OCI-LY1 (cell line): ENCODE measurements at regions not wholly inside any gene's neighbourhood (a gene's known extent, or its start where the extent isn't known, plus 50 kb on each side); places are given as distances from the start of the nearest gene placed in this dataset.

Experiments
- H2AFZ ChIP-seq: fragments of 200-600 bp; sonication (generic), shearing (Covaris generic); 2 replicates; pipeline ENCODE4 v1.6.0; 2014; ENCODE audit warnings: antibody characterized with exemption, mild to moderate bottlenecking, low read length
- H3F3A ChIP-seq: fragments of 200-600 bp; sonication (generic), shearing (Covaris generic); 2 replicates; pipeline ENCODE4 v1.6.0; 2014; ENCODE audit warnings: mild to moderate bottlenecking, antibody characterized with exemption, low read length, moderate library complexity; ENCODE audit not compliant: insufficient read depth
- H3K27ac ChIP-seq: fragments of 200-600 bp; sonication (generic); 2 replicates; pipeline ENCODE4 v1.5.1; 2014; ENCODE audit warnings: low read length, mixed run types, mild to moderate bottlenecking, low read depth; ENCODE audit not compliant: poor library complexity, severe bottlenecking
- H3K27me3 ChIP-seq: fragments of 200-600 bp; sonication (generic); 2 replicates; pipeline ENCODE4 v1.6.0; 2014; ENCODE audit warnings: antibody characterized with exemption, mild to moderate bottlenecking, low read length, moderate library complexity; ENCODE audit not compliant: insufficient read depth
- H3K36me3 ChIP-seq: fragments of 200-600 bp; sonication (generic); 2 replicates; pipeline ENCODE4 v1.6.1; 2014; ENCODE audit warnings: mild to moderate bottlenecking, antibody characterized with exemption, low read length, moderate library complexity, mixed read lengths; ENCODE audit not compliant: insufficient read depth
- H3K4me1 ChIP-seq: fragments of 200-600 bp; sonication (generic); 2 replicates; pipeline ENCODE4 v1.5.1; 2014; ENCODE audit warnings: mild to moderate bottlenecking, low read length, moderate library complexity; ENCODE audit not compliant: insufficient read depth, severe bottlenecking
- H3K4me2 ChIP-seq: fragments of 200-600 bp; sonication (generic), shearing (Covaris generic); 2 replicates; pipeline ENCODE4 v1.6.1; 2014; ENCODE audit warnings: low read length
- H3K4me3 ChIP-seq: fragments of 200-600 bp; sonication (generic); 2 replicates; pipeline ENCODE4 v1.5.1; 2014; ENCODE audit warnings: low read length, low read depth, mild to moderate bottlenecking, mixed read lengths; ENCODE audit not compliant: poor library complexity, severe bottlenecking
- H3K79me2 ChIP-seq: fragments of 200-600 bp; shearing (Covaris generic); 2 replicates; pipeline ENCODE4 v1.6.1; 2016; ENCODE audit warnings: mixed run types, low read length, mixed read lengths; ENCODE audit not compliant: insufficient read depth
- H3K9ac ChIP-seq: fragments of 200-600 bp; sonication (generic), shearing (Covaris generic); 2 replicates; pipeline ENCODE4 v1.6.1; 2014; ENCODE audit warnings: mild to moderate bottlenecking, low read length, mixed read lengths
- H3K9me2 ChIP-seq: fragments of 200-600 bp; sonication (generic), shearing (Covaris generic); 2 replicates; pipeline ENCODE4 v1.6.1; 2014; ENCODE audit warnings: low read depth, mild to moderate bottlenecking, low read length, mixed read lengths
- H3K9me3 ChIP-seq: fragments of 200-600 bp; shearing (Covaris generic); 2 replicates; pipeline ENCODE4 v1.6.1; 2014; ENCODE audit warnings: low read length, mixed read lengths
- H4K20me1 ChIP-seq: fragments of 200-600 bp; sonication (generic), shearing (Covaris generic); 2 replicates; pipeline ENCODE4 v1.6.0; 2016; ENCODE audit warnings: mild to moderate bottlenecking, low read length; ENCODE audit not compliant: insufficient read depth
- CTCF ChIP-seq: fragments of 200-600 bp; sonication (generic), shearing (Covaris generic); IDR thresholded peaks from 2 replicates; pipeline ENCODE4 v1.5.1; 2017; ENCODE audit warnings: mild to moderate bottlenecking, antibody characterized with exemption, low read length, moderate library complexity, mixed read lengths
- EZH2 ChIP-seq: fragments of 200-600 bp; sonication (generic), shearing (Covaris generic); IDR thresholded peaks from 2 replicates; pipeline ENCODE4 v1.8.0; 2017; ENCODE audit warnings: borderline replicate concordance, mixed run types, mild to moderate bottlenecking, antibody characterized with exemption, low read length, moderate library complexity, mixed read lengths

- no peak for TF ChIP-seq CTCF
- TF ChIP-seq EZH2 = no peak
- Histone ChIP-seq H4K20me1 (no peaks in the 10 kb centered on the region), H3K9me3 (no peaks in the 10 kb centered on the region), H3K4me1 (no peaks in the 10 kb centered on the region), H3K4me2 (no peak overlapping the region), H3K79me2 (no peaks in the 10 kb centered on the region), H3F3A (no peaks in the 10 kb centered on the region), H3K27ac (no peak overlapping the region), H3K9me2 (no peaks in the 10 kb centered on the region), H3K36me3 (no peaks in the 10 kb centered on the region), H3K4me3 (no peak overlapping the region), H3K9ac (no peak overlapping the region), H3K27me3 (no peaks in the 10 kb centered on the region), H2AFZ (no peak overlapping the region)
These were observed 313.1 kb downstream of the C11orf87 start for GRCh38 chr11:109735128-109735527.

- H3F3A ChIP-seq = no peaks in the 10 kb centered on the region
- TF ChIP-seq EZH2 = no peak
- no peak for TF ChIP-seq CTCF
- H3K4me3 ChIP-seq = no peak overlapping the region
- H2AFZ ChIP-seq = no peak overlapping the region
- no peaks in the 10 kb centered on the region for H3K27me3 ChIP-seq
- no peaks in the 10 kb centered on the region for H3K9me3 ChIP-seq
- no peaks in the 10 kb centered on the region for H4K20me1 ChIP-seq
- no peaks in the 10 kb centered on the region for H3K9me2 ChIP-seq
- no peak overlapping the region for H3K27ac ChIP-seq
- H3K36me3 ChIP-seq = no peaks in the 10 kb centered on the region
- no peak overlapping the region for H3K9ac ChIP-seq
- H3K4me1 ChIP-seq = no peaks in the 10 kb centered on the region
- H3K4me2 ChIP-seq = no peak overlapping the region
- H3K79me2 ChIP-seq = no peaks in the 10 kb centered on the region
These were observed 317.4 kb downstream of the C11orf87 start for GRCh38 chr11:109739379-109739778.

- no peaks in the 10 kb centered on the region for H3K27me3 ChIP-seq
- TF ChIP-seq EZH2 (no peak), CTCF (no peak)
- H2AFZ ChIP-seq = no peak overlapping the region
- no peaks in the 10 kb centered on the region for H3K9me2 ChIP-seq
- H3K9ac ChIP-seq = no peak overlapping the region
- H3K9me3 ChIP-seq = no peaks in the 10 kb centered on the region
- no peak overlapping the region for H3K4me3 ChIP-seq
- no peak overlapping the region for H3K27ac ChIP-seq
- H3K4me1 ChIP-seq = no peaks in the 10 kb centered on the region
- no peaks in the 10 kb centered on the region for H3F3A ChIP-seq
- H3K79me2 ChIP-seq = no peaks in the 10 kb centered on the region
- no peaks in the 10 kb centered on the region for H4K20me1 ChIP-seq
- no peak overlapping the region for H3K4me2 ChIP-seq
- no peaks in the 10 kb centered on the region for H3K36me3 ChIP-seq
These were observed 324.1 kb downstream of the C11orf87 start for GRCh38 chr11:109745996-109746625.
